Tibial artery (tissue), 4 donors: ENCODE measurements at regions not wholly inside any gene's neighbourhood (a gene's known extent, or its start where the extent isn't known, plus 50 kb on each side); places are given as distances from the start of the nearest gene placed in this dataset.
"Not testable (repeated sequence)": the region's sequence is repeated elsewhere in the genome, so short reads cannot be mapped to it uniquely, and the experiment has no call there.

Experiments used
- DNase-seq, 2 donors: peaks; one replicate each; pipeline ENCODE4 v3.0.0-alpha.2; 2019
- H3K27ac ChIP-seq, 2 donors: fragments of 200-600 bp; sonication (generic) in 1 of 2; 1 replicate in 1 of 2; 2 replicates in 1 of 2; pipeline ENCODE4 v1.5.1; 2018 to 2019; ENCODE audit warnings: mild to moderate bottlenecking in 1 of 2
- H3K27me3 ChIP-seq, 2 donors: fragments of 200-600 bp; sonication (generic) in 1 of 2; one replicate each; pipeline versions ENCODE4 v1.5.1 to v1.6.0; 2016 to 2019
- H3K36me3 ChIP-seq, 3 donors: fragments of 200-600 bp; sonication (generic) in 2 of 3; one replicate each; pipeline ENCODE4 v1.5.1; 2016 to 2019; ENCODE audit warnings: mild to moderate bottlenecking in 2 of 3
- H3K4me1 ChIP-seq, 4 donors: fragments of 200-600 bp; sonication (generic) in 2 of 4; 1 replicate in 3 of 4; 2 replicates in 1 of 4; pipeline ENCODE4 v1.5.1; 2016 to 2019
- H3K4me3 ChIP-seq, 2 donors: fragments of 200-600 bp; sonication (generic) in 1 of 2; 1 replicate in 1 of 2; 2 replicates in 1 of 2; pipeline ENCODE4 v1.5.1; 2018 to 2019; ENCODE audit warnings: mild to moderate bottlenecking in 2 of 2
- H3K9me3 ChIP-seq, 3 donors: fragments of 200-600 bp; sonication (generic) in 1 of 3; one replicate each; pipeline ENCODE4 v1.5.1; 2016 to 2019
- intact Hi-C: fragments of 100-400 bp; cut with DNase I; formaldehyde crosslinking; loops from one replicate; pipeline ENCODE4 v1.15.0; 2023; ENCODE audit warnings: low total_unique reads
- TF ChIP-seq, protein P1 (sequence below), 2 experiments: fragments of 200-600 bp in 1 of 2; fragments of 450-650 bp in 1 of 2; IDR thresholded peaks; one replicate each; pipeline ENCODE4 v1.5.1; 2017 to 2019; ENCODE audit warnings: antibody characterized with exemption in 2 of 2, mild to moderate bottlenecking in 1 of 2, moderate library complexity in 1 of 2

DNA sequence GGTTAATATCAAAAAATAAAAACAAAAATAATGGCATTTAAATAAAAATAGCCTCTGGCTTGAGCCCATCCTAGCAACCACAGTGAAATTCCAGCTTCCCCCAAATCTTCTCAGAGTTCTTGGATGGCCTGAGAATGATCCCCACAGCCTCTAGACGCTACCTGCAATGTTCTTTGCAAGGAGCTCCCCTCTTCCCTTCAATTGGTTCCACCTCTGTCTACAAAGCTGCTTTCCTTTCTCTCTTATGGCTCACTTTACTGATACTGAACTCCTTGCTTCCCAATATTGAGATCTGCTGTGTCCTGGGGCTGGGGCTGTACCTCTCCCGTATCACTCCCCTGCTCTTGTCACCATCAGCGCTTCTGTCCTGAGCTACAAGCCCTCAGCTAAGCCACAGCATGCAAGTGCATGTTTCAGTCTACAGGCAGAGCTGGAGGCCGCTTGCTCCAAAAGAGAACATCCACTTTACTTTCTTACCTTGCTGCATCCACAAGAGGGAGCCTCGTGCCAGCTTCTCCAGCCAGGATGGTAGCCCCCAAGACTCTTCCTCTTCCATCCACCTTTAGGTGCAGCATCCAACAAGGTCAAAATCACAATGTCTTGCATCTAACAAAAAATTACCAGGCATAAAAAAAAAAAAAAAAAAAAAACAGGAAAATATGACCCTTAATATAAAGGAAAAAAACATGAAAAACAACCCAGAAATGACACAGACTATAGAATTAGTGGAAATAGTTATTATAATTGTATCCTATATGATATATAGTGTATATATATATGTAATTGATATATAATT, 57.4 kb upstream of the PRSS3 start:
- no peak overlapping the region for H3K4me3 ChIP-seq
- no peak overlapping the region for H3K27ac ChIP-seq
- H3K27me3 ChIP-seq = peaks cover 0 to 8% of the 10 kb centered on the region in 2 donors
- TF ChIP-seq, protein P1, sequence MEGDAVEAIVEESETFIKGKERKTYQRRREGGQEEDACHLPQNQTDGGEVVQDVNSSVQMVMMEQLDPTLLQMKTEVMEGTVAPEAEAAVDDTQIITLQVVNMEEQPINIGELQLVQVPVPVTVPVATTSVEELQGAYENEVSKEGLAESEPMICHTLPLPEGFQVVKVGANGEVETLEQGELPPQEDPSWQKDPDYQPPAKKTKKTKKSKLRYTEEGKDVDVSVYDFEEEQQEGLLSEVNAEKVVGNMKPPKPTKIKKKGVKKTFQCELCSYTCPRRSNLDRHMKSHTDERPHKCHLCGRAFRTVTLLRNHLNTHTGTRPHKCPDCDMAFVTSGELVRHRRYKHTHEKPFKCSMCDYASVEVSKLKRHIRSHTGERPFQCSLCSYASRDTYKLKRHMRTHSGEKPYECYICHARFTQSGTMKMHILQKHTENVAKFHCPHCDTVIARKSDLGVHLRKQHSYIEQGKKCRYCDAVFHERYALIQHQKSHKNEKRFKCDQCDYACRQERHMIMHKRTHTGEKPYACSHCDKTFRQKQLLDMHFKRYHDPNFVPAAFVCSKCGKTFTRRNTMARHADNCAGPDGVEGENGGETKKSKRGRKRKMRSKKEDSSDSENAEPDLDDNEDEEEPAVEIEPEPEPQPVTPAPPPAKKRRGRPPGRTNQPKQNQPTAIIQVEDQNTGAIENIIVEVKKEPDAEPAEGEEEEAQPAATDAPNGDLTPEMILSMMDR (IDR thresholded peaks at IDR 0.05) = no peak
- no peaks in the 10 kb centered on the region for H3K4me1 ChIP-seq
- intact Hi-C loops = no loop called here
- no peaks in the 10 kb centered on the region for H3K36me3 ChIP-seq
- DNase-seq = no peak
- H3K9me3 ChIP-seq = peaks cover 0 to 10% (median 0%) of the 10 kb centered on the region in 3 donors

DNA sequence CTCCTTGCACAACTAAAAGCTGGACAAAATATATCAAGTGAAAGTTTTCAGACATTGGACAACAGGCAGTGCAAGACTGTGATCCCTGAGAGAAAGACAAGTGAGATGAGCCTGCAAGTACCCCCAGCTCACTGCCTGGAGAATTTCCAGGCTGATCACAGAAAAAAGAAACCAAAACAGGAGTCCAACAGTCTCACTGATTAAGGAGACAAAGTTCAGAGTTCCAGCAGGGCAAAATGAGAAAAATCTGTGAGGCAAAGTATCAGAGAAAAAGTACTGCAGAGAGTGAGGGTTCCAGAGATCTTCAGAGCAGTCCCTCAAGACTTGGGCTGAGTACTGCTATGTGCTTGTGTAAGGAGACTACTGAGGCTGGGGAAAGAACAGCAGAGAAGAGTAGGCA, 56.0 kb upstream of the PRSS3 start:
- Histone ChIP-seq H3K36me3 (no peaks in the 10 kb centered on the region), H3K27ac (no peak overlapping the region), H3K4me1 (no peaks in the 10 kb centered on the region), H3K4me3 (no peak overlapping the region), H3K27me3 (peaks cover 0 to 5% of the 10 kb centered on the region in 2 donors), H3K9me3 (peaks cover 0 to 10% (median 0%) of the 10 kb centered on the region in 3 donors)
- intact Hi-C loops = no loop called here
- TF ChIP-seq, protein P1 (IDR thresholded peaks at IDR 0.05) = no peak
- DNase-seq = no peak

DNA sequence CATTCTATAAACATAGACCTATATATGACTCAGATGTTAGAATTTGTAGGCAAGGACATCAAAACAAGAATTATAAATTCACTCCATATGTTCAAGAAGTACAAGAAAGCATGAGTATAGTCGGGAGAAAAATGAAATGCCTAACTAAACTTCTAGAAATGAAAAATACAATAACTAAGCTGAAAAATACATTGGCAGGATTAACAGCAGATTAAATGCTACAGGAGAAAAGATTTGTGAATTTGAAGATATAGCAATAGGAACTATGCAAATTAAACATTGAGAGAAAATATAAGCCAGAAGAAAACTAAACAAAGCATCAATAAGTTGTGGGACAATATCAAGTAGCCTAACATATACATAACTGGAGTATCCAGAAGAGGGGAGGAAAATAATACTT, 55.3 kb upstream of the PRSS3 start:
- H3K4me1 ChIP-seq = no peaks in the 10 kb centered on the region
- intact Hi-C loops = no loop called here
- H3K36me3 ChIP-seq = no peaks in the 10 kb centered on the region
- no peak overlapping the region for H3K27ac ChIP-seq
- peaks cover 0 to 10% (median 0%) of the 10 kb centered on the region in 3 donors for H3K9me3 ChIP-seq
- no peak overlapping the region for H3K4me3 ChIP-seq
- no peak for DNase-seq
- H3K27me3 ChIP-seq = peaks cover 0 to 5% of the 10 kb centered on the region in 2 donors
- TF ChIP-seq, protein P1 (IDR thresholded peaks at IDR 0.05) = no peak

DNA sequence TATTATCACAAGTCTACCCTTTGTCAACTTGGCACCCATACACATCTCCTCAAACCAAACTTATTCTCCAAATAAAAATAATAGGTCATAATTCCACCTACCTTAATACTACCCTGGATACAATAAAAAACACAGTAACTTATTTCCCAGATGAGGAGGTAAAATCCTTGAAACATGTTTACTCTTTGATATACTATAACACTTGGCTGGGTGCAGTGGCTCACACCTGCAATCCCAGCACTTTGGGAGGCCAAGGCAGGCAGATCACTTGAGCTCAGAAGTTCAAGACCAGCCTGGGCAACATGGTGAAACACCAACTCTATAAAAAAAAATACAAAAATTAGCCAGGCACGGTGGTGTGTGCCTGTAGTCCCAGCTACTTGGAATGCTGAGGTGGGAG, 54.4 kb upstream of the PRSS3 start:
- H3K9me3 ChIP-seq = peaks cover 0 to 10% (median 0%) of the 10 kb centered on the region in 3 donors
- H3K4me1 ChIP-seq, H3K36me3 ChIP-seq, H3K27ac ChIP-seq, DNase-seq, intact Hi-C loops, H3K4me3 ChIP-seq, H3K27me3 ChIP-seq: not testable (repeated sequence)

DNA sequence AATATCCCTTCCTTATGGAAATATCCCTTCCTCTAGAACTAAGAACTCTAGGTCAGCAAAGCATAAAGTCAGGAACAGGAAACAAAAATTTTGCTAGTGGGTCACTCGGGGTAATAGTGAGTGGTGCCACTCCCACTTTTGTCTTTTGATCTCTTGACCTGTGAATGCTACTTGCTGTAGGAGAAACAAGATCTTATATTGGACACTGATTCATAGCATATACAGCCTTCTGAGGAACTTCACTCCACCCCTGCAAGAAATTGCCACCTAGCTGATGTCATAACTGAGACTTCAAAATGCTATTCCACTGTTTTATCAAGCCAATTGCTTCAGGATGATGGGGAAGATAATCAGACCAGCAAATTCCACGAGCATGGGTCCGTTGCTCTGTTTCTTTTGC, 53.3 kb upstream of the PRSS3 start:
- H3K36me3 ChIP-seq = no peaks in the 10 kb centered on the region
- intact Hi-C loops = no loop called here
- H3K4me3 ChIP-seq = no peak overlapping the region
- TF ChIP-seq, protein P1 (IDR thresholded peaks at IDR 0.05) = no peak
- no peaks in the 10 kb centered on the region for H3K4me1 ChIP-seq
- no peaks in the 10 kb centered on the region for H3K27me3 ChIP-seq
- DNase-seq = no peak
- H3K9me3 ChIP-seq = peaks cover 0 to 10% (median 0%) of the 10 kb centered on the region in 3 donors
- H3K27ac ChIP-seq = no peak overlapping the region

DNA sequence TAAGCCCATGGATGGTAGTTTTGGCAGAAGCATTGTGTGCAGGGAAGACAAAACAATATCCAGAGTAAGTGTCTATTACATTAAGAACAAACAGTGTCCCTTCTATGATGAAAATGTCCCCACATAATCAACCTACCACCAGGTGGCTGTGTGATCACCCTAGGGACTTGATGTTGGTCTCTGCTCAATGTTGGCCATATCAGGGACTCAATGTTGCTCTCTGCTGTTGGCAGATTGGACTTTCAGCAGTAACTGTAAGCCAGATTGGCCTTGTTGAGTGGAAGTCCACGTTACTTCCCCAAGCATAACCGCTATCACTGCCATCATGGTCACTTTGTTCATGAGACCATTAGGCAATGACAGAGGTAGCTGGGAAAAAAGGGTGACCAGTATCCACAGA, 52.8 kb upstream of the PRSS3 start:
- Histone ChIP-seq H3K4me3 (no peak overlapping the region), H3K36me3 (no peaks in the 10 kb centered on the region), H3K4me1 (no peaks in the 10 kb centered on the region), H3K27me3 (no peaks in the 10 kb centered on the region), H3K9me3 (peaks cover 0 to 10% (median 0%) of the 10 kb centered on the region in 3 donors), H3K27ac (no peak overlapping the region)
- TF ChIP-seq, protein P1 (IDR thresholded peaks at IDR 0.05) = no peak
- intact Hi-C loops = no loop called here
- DNase-seq = no peak
